MCF 10A (cell line): ENCODE measurements at regions not wholly inside any gene's neighbourhood (a gene's known extent, or its start where the extent isn't known, plus 50 kb on each side); places are given as distances from the start of the nearest gene placed in this dataset.
"Not testable (repeated sequence)": the region's sequence is repeated elsewhere in the genome, so short reads cannot be mapped to it uniquely, and the experiment has no call there.

Experiments used
- BruUV-seq: library from RNA; stranded (reverse); fragments of 400-500 nt; replicated peaks from 2 replicates; lab custom pipeline; 2021; lab: Mats Ljungman, UMichigan
- CTCF ChIA-PET: fragments of 300-600 bp; sonication (Branson Sonifier 250); formaldehyde crosslinking; extraction: SDS; loops from one replicate; lab custom pipeline; 2021; ENCODE audit warnings: antibody characterized with exemption, inconsistent platforms; lab: Yijun Ruan, JAX
- POLR2A ChIA-PET: fragments of 300-600, 350-650 bp; sonication (Branson Sonifier 250); formaldehyde crosslinking; extraction: SDS; loops from one replicate; lab custom pipeline; 2020; ENCODE audit warnings: antibody characterized with exemption, inconsistent platforms; lab: Yijun Ruan, JAX
- DNase-seq: peaks from one replicate; pipeline ENCODE4 v3.0.0-alpha.2; 2018; ENCODE audit not compliant: unreplicated experiment
- H3K27ac Mint-ChIP-seq: one replicate; pipeline ENCODE4 v1.8.0; 2022; ENCODE audit warnings: mild to moderate bottlenecking, low read depth, mixed read lengths; ENCODE audit not compliant: unreplicated experiment
- H3K27me3 Mint-ChIP-seq: one replicate; pipeline ENCODE4 v1.8.0; 2022; ENCODE audit warnings: mixed read lengths; ENCODE audit not compliant: insufficient read depth, unreplicated experiment
- H3K36me3 Mint-ChIP-seq: one replicate; pipeline ENCODE4 v1.8.0; 2022; ENCODE audit warnings: mild to moderate bottlenecking, moderate library complexity, mixed read lengths; ENCODE audit not compliant: insufficient read depth, unreplicated experiment
- H3K4me1 Mint-ChIP-seq: one replicate; pipeline ENCODE4 v1.8.0; 2022; ENCODE audit warnings: mixed read lengths; ENCODE audit not compliant: insufficient read depth, unreplicated experiment
- H3K4me3 Mint-ChIP-seq: one replicate; pipeline ENCODE4 v1.8.0; 2022; ENCODE audit warnings: mild to moderate bottlenecking, moderate library complexity, mixed read lengths; ENCODE audit not compliant: unreplicated experiment
- H3K9me3 Mint-ChIP-seq: one replicate; pipeline ENCODE4 v1.8.0; 2022; ENCODE audit warnings: mixed read lengths; ENCODE audit not compliant: unreplicated experiment
- CTCF ChIP-seq: fragments of 200-600 bp; IDR thresholded peaks from one replicate; pipeline ENCODE4 v1.8.0; 2022; ENCODE audit warnings: antibody characterized with exemption, mild to moderate bottlenecking; ENCODE audit not compliant: unreplicated experiment
- intact Hi-C: fragments of 100-400 bp; cut with micrococcal nuclease; formaldehyde crosslinking; loops from 2 replicates; pipeline ENCODE4 v1.14.1; 2022

DNA sequence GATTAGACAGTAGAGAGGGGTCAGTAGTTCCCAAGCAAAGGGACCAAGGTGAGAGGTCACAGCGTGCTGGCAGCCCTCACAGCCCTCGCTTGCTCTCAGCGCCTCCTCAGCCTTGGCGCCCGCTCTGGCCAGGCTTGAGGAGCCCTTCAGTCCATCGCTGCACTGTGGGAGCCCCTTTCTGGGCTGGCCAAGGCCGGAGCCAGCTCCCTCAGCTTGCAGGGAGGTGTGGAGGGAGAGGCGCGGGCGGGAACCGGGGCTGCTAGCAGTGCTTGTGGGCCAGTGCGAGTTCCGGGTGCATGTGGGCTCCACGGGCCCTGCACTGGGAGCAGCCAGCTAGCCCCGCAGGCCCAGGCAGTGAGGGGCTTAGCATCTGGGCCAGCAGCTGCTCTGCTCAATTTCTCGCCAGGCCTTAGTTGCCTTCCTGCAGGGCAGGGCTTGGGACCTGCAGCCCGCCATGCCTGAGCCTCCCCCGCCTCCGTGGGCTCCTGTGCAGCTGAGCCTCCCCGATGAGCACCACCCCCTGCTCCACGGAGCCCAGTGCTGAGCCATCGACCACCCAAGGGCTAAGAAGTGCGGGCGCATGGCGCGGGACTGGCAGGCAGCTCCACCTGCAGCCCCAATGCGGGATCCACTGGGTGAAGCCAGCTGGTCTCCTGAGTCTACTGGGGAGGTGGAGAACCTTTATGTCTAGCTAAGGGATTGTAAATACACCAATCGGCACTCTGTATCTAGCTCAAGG is 177.0 kb downstream of the TBX18 start:
- DNase-seq, H3K4me3 Mint-ChIP-seq, BruUV-seq, H3K27ac Mint-ChIP-seq, H3K9me3 Mint-ChIP-seq, H3K27me3 Mint-ChIP-seq, intact Hi-C loops, H3K4me1 Mint-ChIP-seq, H3K36me3 Mint-ChIP-seq: not testable (repeated sequence)
- POLR2A ChIA-PET = interaction anchor here (0.6 to 0.8 kb wide), 2 partner anchors 10 to 11 kb away, joined by 3 read pairs; no protein-coding TSS in a partner anchor
- CTCF ChIA-PET = interaction anchor here (0.5 to 1.0 kb wide), 3 partner anchors 58 to 736 kb away, joined by 3 to 4 read pairs (median 3); no protein-coding TSS in a partner anchor

DNA sequence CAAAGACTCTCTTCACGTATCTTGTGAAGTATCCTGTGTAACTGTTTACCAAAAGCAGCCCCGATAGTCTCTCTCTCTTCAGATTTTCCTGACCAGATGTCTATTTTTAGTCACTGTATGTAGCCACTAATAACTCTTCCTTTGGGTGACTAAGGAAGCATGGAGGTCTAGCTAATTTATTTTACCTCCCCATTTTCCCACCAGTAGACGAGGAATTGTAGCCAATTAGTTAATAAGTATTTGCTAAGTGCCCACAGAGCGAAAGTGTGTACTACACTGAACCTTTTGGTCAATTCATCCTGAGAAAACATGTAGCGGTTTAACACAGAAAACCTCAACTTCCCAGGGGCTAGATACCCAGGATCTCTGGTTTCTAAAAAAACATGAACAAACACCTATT is 180.6 kb downstream of the TBX18 start:
- Mint-ChIP-seq H3K36me3 (no peaks in the 10 kb centered on the region), H3K4me3 (no peak overlapping the region), H3K4me1 (peaks cover 6% of the 10 kb centered on the region), H3K27ac (no peak overlapping the region), H3K9me3 (peaks cover 7% of the 10 kb centered on the region), H3K27me3 (no peaks in the 10 kb centered on the region)
- TF ChIP-seq CTCF = no peak
- POLR2A ChIA-PET = interaction anchor here (0.7 kb wide), 2 partner anchors 69 to 169 kb away, joined by 3 read pairs; no protein-coding TSS in a partner anchor
- intact Hi-C loops = loop anchor here (5.0 kb wide), 1 partner anchor 544 kb away; no protein-coding TSS in a partner anchor
- no TSS peak for BruUV-seq
- CTCF ChIA-PET = interaction anchor here (0.7 kb wide), 1 partner anchor 357 kb away, joined by 5 read pairs; the partner anchor contains the start of gene CEP162
- DNase-seq = no peak

DNA sequence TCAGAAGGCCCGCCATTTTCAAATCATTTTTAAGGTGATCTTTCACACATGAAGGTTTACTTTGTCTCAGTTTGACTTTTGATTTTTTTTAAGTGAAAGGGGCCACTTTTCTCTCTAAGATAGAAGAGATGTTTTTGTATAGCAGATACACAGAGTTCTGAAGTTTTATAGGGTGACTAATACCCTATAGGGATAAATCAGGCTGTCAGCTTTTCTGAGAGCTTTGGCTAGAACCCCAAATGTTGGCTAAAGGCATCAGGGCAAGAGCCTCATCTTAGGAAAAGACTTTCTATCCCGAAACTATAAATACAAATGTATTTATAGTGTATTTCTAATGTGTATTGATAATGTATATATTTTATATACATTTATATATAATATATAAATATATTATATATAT is 181.4 kb downstream of the TBX18 start:
- BruUV-seq = no TSS peak
- no peaks in the 10 kb centered on the region for H3K36me3 Mint-ChIP-seq
- intact Hi-C loops = loop anchor here (5.0 kb wide), 1 partner anchor 544 kb away; no protein-coding TSS in a partner anchor
- ChIA-PET POLR2A (no interaction called here), CTCF (interaction anchor here (0.6 to 0.7 kb wide), 2 partner anchors 356 to 1735 kb away, joined by 3 to 5 read pairs; partner anchors contain the start of gene CEP162)
- H3K4me3 Mint-ChIP-seq = no peak overlapping the region
- peak; percentile 34 for DNase-seq
- H3K27ac Mint-ChIP-seq = no peak overlapping the region
- TF ChIP-seq CTCF = no peak
- peaks cover 7% of the 10 kb centered on the region for H3K9me3 Mint-ChIP-seq
- H3K4me1 Mint-ChIP-seq = peaks cover 6% of the 10 kb centered on the region
- no peaks in the 10 kb centered on the region for H3K27me3 Mint-ChIP-seq

- intact Hi-C loops = loop anchor here (5.0 kb wide), 1 partner anchor 546 kb away; no protein-coding TSS in a partner anchor
- POLR2A ChIA-PET = interaction anchor here (1.0 kb wide), 1 partner anchor 257 kb away, joined by 3 read pairs; no protein-coding TSS in a partner anchor
- H3K27me3 Mint-ChIP-seq = no peaks in the 10 kb centered on the region
- no peak for TF ChIP-seq CTCF
- H3K4me1 Mint-ChIP-seq = peaks cover 6% of the 10 kb centered on the region
- CTCF ChIA-PET = interaction anchor here (0.6 kb wide), 1 partner anchor 157 kb away, joined by 3 read pairs; no protein-coding TSS in a partner anchor
- peak overlapping the region; percentile 68 for H3K27ac Mint-ChIP-seq
- DNase-seq = peak; percentile 51
- H3K9me3 Mint-ChIP-seq = peaks cover 7% of the 10 kb centered on the region
- no peaks in the 10 kb centered on the region for H3K36me3 Mint-ChIP-seq
- BruUV-seq = no TSS peak
- no peak overlapping the region for H3K4me3 Mint-ChIP-seq
Observed at GRCh38 chr6:84581494-84582259, 182.7 kb downstream of the TBX18 start.
